ENCODE measurements at regions not wholly inside any gene's neighbourhood (a gene's known extent, or its start where the extent isn't known, plus 50 kb on each side); places are given as distances from the start of the nearest gene placed in this dataset.

DNA sequence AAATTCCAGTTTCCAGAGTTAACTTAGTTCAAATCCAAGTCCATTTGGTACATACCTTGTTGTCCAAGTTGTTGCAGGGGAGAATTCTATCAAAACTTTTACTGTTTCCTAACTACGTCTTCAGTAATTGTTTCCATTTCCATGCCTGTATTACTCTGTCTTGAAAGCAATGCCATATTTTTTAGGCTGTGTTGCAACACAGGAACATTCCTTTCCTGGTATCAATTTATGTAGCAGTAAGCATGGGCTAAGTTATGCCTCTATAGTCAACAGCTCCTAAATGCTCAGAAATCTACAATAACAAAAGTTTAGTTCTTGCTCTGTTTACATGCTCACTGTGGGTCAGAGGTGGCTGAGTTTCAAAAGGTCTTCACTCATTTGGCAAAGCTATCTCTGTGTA is 1943.8 kb upstream of the PIK3C3 start:
- TF ChIP-seq POLR2A (IDR thresholded peaks at IDR 0.05): no peak
- TF ChIP-seq, protein P1, sequence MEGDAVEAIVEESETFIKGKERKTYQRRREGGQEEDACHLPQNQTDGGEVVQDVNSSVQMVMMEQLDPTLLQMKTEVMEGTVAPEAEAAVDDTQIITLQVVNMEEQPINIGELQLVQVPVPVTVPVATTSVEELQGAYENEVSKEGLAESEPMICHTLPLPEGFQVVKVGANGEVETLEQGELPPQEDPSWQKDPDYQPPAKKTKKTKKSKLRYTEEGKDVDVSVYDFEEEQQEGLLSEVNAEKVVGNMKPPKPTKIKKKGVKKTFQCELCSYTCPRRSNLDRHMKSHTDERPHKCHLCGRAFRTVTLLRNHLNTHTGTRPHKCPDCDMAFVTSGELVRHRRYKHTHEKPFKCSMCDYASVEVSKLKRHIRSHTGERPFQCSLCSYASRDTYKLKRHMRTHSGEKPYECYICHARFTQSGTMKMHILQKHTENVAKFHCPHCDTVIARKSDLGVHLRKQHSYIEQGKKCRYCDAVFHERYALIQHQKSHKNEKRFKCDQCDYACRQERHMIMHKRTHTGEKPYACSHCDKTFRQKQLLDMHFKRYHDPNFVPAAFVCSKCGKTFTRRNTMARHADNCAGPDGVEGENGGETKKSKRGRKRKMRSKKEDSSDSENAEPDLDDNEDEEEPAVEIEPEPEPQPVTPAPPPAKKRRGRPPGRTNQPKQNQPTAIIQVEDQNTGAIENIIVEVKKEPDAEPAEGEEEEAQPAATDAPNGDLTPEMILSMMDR (IDR thresholded peaks at IDR 0.05): no peak
